GM12865 (cell line): ENCODE measurements at regions not wholly inside any gene's neighbourhood (a gene's known extent, or its start where the extent isn't known, plus 50 kb on each side); places are given as distances from the start of the nearest gene placed in this dataset.
"Not testable (repeated sequence)": the region's sequence is repeated elsewhere in the genome, so short reads cannot be mapped to it uniquely, and the experiment has no call there.

Experiments used
- DNase-seq: peaks from one replicate; pipeline ENCODE4 v3.0.0; 2010; ENCODE audit warnings: low read depth
- H3K4me3 ChIP-seq: 2 replicates; pipeline ENCODE4 v1.5.1; 2011; ENCODE audit warnings: mild to moderate bottlenecking, low read depth, low read length, control low read depth
- CTCF ChIP-seq: IDR thresholded peaks from 2 replicates; pipeline ENCODE4 v1.5.1; 2011; ENCODE audit warnings: low read length, control low read depth, low read depth, inconsistent platforms; ENCODE audit not compliant: insufficient read depth; ENCODE audit errors: missing control alignments

GRCh38 chrX:95956745-95957144 lies 727.9 kb upstream of the DIAPH2 start:
- no peak for TF ChIP-seq CTCF
- H3K4me3 ChIP-seq = no peak overlapping the region
- no peak for DNase-seq

- not testable (repeated sequence) for H3K4me3 ChIP-seq, DNase-seq
Observed at GRCh38 chrX:95973456-95974095, 711.1 kb upstream of the DIAPH2 start.

- no peak for TF ChIP-seq CTCF
- no peak overlapping the region for H3K4me3 ChIP-seq
- DNase-seq = no peak
Observed at GRCh38 chrX:95974096-95974470, 710.6 kb upstream of the DIAPH2 start.

- no peak for TF ChIP-seq CTCF
- DNase-seq = no peak
- no peak overlapping the region for H3K4me3 ChIP-seq
Observed at GRCh38 chrX:95974890-95975289, 709.8 kb upstream of the DIAPH2 start.

GRCh38 chrX:95995583-95995982 lies 689.1 kb upstream of the DIAPH2 start:
- DNase-seq = no peak
- no peak overlapping the region for H3K4me3 ChIP-seq
- TF ChIP-seq CTCF = no peak

GRCh38 chrX:95996294-95996693 lies 688.3 kb upstream of the DIAPH2 start:
- no peak for DNase-seq
- no peak for TF ChIP-seq CTCF
- no peak overlapping the region for H3K4me3 ChIP-seq

GRCh38 chrX:96002431-96002830 lies 682.2 kb upstream of the DIAPH2 start:
- no peak for DNase-seq
- no peak overlapping the region for H3K4me3 ChIP-seq
- TF ChIP-seq CTCF = no peak
